B cell (primary cell): ENCODE measurements at regions not wholly inside any gene's neighbourhood (a gene's known extent, or its start where the extent isn't known, plus 50 kb on each side); places are given as distances from the start of the nearest gene placed in this dataset.

Source experiments
- ATAC-seq: fragments of 200-7000 bp; cut with Tn5 transposase; one replicate; pipeline ENCODE4 v1.10.0; 2021; ENCODE audit warnings: low read depth, mild to moderate bottlenecking, moderate number of reproducible peaks, moderate library complexity
- CTCF ChIA-PET: fragments of 350-600 bp; sonication (Branson Sonifier 250); formaldehyde crosslinking; loops from one replicate; lab custom pipeline; 2021; ENCODE audit warnings: antibody characterized with exemption, inconsistent platforms; lab: Charles Lee
- POLR2A ChIA-PET: fragments of 350-600 bp; sonication (Branson Sonifier 250); formaldehyde crosslinking; loops from one replicate; lab custom pipeline; 2021; ENCODE audit warnings: antibody characterized with exemption; lab: Charles Lee
- DNase-seq: peaks from one replicate; pipeline ENCODE4 v3.0.0; 2013
- H2AFZ ChIP-seq: 2 replicates; pipeline ENCODE4 v1.6.1; 2012; ENCODE audit warnings: mild to moderate bottlenecking, low read depth, low read length; ENCODE audit not compliant: insufficient read depth, poor library complexity, severe bottlenecking
- H3K27ac ChIP-seq, 2 donors: 1 replicate in 1 of 2; 2 replicates in 1 of 2; pipeline ENCODE4 v1.5.1; 2012 to 2013; ENCODE audit warnings: low read length in 2 of 2, mild to moderate bottlenecking in 2 of 2, moderate library complexity in 1 of 2
- H3K27me3 ChIP-seq, 4 experiments: fragments of 200-600 bp in 1 of 4; sonication (generic) in 1 of 4; replicated peaks in 1 of 4; 1 replicate in 2 of 4; 2 replicates in 2 of 4; pipeline versions ENCODE4 v1.6.1 to v1.7.0; 2013 to 2016; ENCODE audit warnings: low read length in 3 of 4, mild to moderate bottlenecking in 2 of 4, mixed read lengths in 1 of 4, moderate library complexity in 1 of 4; ENCODE audit not compliant: insufficient read depth in 4 of 4, control insufficient read depth in 3 of 4; ENCODE audit errors: control extremely low read depth in 1 of 4
- H3K36me3 ChIP-seq, 2 experiments: replicated peaks in 1 of 2; 1 replicate in 1 of 2; 2 replicates in 1 of 2; pipeline versions ENCODE4 v1.6.1 to v1.7.1; 2013; ENCODE audit warnings: low read length in 1 of 2; ENCODE audit not compliant: insufficient read depth in 2 of 2, control insufficient read depth in 1 of 2; ENCODE audit errors: control extremely low read depth in 1 of 2, extremely low read depth in 1 of 2
- H3K4me1 ChIP-seq, 2 donors: fragments of 200-600 bp in 1 of 2; sonication (generic) in 1 of 2; 1 replicate in 1 of 2; 2 replicates in 1 of 2; pipeline versions ENCODE4 v1.5.1 to v1.6.1; 2013 to 2017; ENCODE audit warnings: low read length in 2 of 2; ENCODE audit not compliant: control insufficient read depth in 2 of 2, insufficient read depth in 2 of 2
- H3K4me2 ChIP-seq: replicated peaks from 2 replicates; pipeline ENCODE3; 2012; ENCODE audit warnings: mild to moderate bottlenecking, low read depth, low read length; ENCODE audit not compliant: poor library complexity, severe bottlenecking
- H3K4me3 ChIP-seq, 5 experiments: fragments of 200-600 bp in 1 of 5; sonication (generic) in 1 of 5; 1 replicate in 3 of 5; 2 replicates in 2 of 5; pipeline versions ENCODE4 v1.5.1 to v1.7.0; 2011 to 2016; ENCODE audit warnings: low read length in 4 of 5, mild to moderate bottlenecking in 4 of 5, low read depth in 2 of 5, control low read depth in 1 of 5, moderate library complexity in 1 of 5; ENCODE audit not compliant: insufficient read depth in 1 of 5; ENCODE audit errors: control extremely low read depth in 1 of 5, extremely low read depth in 1 of 5
- H3K79me2 ChIP-seq: fragments of 200-600 bp; sonication (generic); one replicate; pipeline ENCODE4 v1.6.0; 2016; ENCODE audit warnings: low read length; ENCODE audit not compliant: control insufficient read depth, insufficient read depth
- H3K9ac ChIP-seq: fragments of 200-600 bp; sonication (generic); 2 replicates; pipeline ENCODE4 v1.6.1; 2017; ENCODE audit warnings: mild to moderate bottlenecking, low read length, moderate library complexity
- H3K9me3 ChIP-seq, 3 donors: one replicate each; pipeline versions ENCODE4 v1.6.1 to v1.7.1; 2013; ENCODE audit warnings: low read length in 2 of 3; ENCODE audit not compliant: control insufficient read depth in 2 of 3, insufficient read depth in 1 of 3; ENCODE audit errors: control extremely low read depth in 1 of 3
- H4K20me1 ChIP-seq: 2 replicates; pipeline ENCODE4 v1.6.0; 2012; ENCODE audit warnings: mild to moderate bottlenecking, low read length; ENCODE audit not compliant: insufficient read depth, control insufficient read depth, poor library complexity, severe bottlenecking
- H3K27ac Mint-ChIP-seq: one replicate; pipeline ENCODE4 v1.8.0; 2021; ENCODE audit warnings: mixed read lengths
- H3K27me3 Mint-ChIP-seq: one replicate; pipeline ENCODE4 v1.8.0; 2021; ENCODE audit warnings: mixed read lengths
- H3K4me1 Mint-ChIP-seq: one replicate; pipeline ENCODE4 v1.8.0; 2021; ENCODE audit warnings: mixed read lengths
- H3K4me3 Mint-ChIP-seq: one replicate; pipeline ENCODE4 v1.8.0; 2021; ENCODE audit warnings: mixed read lengths
- H3K9me3 Mint-ChIP-seq: one replicate; pipeline ENCODE4 v1.8.0; 2022; ENCODE audit warnings: mixed read lengths; ENCODE audit not compliant: insufficient read depth
- CTCF ChIP-seq: fragments of 200-600 bp; IDR thresholded peaks from one replicate; pipeline ENCODE4 v1.8.0; 2022; ENCODE audit warnings: antibody characterized with exemption, mild to moderate bottlenecking
- EZH2 ChIP-seq: IDR thresholded peaks from 2 replicates; pipeline ENCODE4 v1.6.1; 2012; ENCODE audit warnings: borderline replicate concordance, low read depth, mild to moderate bottlenecking, moderate library complexity, low read length; ENCODE audit not compliant: insufficient read depth, poor library complexity, severe bottlenecking
- WGBS: methylation state at CpG from one replicate; pipeline ENCODE4 v1.1.5; 2013; ENCODE audit warnings: missing lambda C conversion rate; ENCODE audit not compliant: insufficient coverage; 5-methylcytosine and 5-hydroxymethylcytosine counted together
- intact Hi-C: fragments of 100-400 bp; cut with micrococcal nuclease; formaldehyde crosslinking; loops from one replicate; pipeline ENCODE4 v1.10.0; 2022

DNA sequence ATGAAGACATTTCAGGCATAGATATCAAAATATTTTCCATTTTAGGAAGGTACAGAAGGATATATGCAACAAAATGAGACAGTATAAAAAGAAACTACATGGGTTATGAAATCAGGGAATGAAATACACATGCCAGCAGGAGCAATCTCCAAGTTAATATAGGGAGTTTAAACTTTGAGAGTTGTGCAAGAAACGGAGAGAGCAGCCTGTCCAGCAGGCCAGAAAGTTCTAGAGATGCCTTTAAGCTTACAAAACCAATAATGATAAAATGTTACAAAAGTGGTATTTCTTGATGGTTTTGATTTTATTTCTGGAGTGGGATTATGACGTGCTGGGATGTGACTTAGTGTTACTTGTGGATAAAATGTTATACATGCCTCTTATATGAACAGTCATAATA is 2047.9 kb downstream of the ARAP2 start:
- no peak overlapping the region for H2AFZ ChIP-seq
- no peak overlapping the region for H3K4me2 ChIP-seq
- H3K27ac ChIP-seq, result no peak overlapping the region
- no peak overlapping the region for H3K4me3 Mint-ChIP-seq
- H3K27ac Mint-ChIP-seq, result no peak overlapping the region
- peaks cover 2% of the 10 kb centered on the region for H3K9me3 Mint-ChIP-seq
- no CpG with 5 or more reads among the region's 2 CpGs for WGBS
- POLR2A ChIA-PET, result no interaction called here
- H3K27me3 ChIP-seq, result no peaks in the 10 kb centered on the region
- DNase-seq, result no peak
- H3K9me3 ChIP-seq, result peaks cover 0 to 1% (median 0%) of the 10 kb centered on the region in 3 donors
- no peaks in the 10 kb centered on the region for H3K4me1 Mint-ChIP-seq
- CTCF ChIA-PET, result no interaction called here
- intact Hi-C loops, result no loop called here
- no peak overlapping the region for H3K4me3 ChIP-seq
- ATAC-seq, result no peak
- TF ChIP-seq CTCF (no peak), EZH2 (no peak)
- no peaks in the 10 kb centered on the region for H4K20me1 ChIP-seq
- no peak overlapping the region for H3K9ac ChIP-seq
- no peaks in the 10 kb centered on the region for H3K79me2 ChIP-seq
- H3K27me3 Mint-ChIP-seq, result no peaks in the 10 kb centered on the region
- H3K4me1 ChIP-seq, result no peaks in the 10 kb centered on the region
- H3K36me3 ChIP-seq, result no peaks in the 10 kb centered on the region

GRCh38 chr4:34198966-34199365 is 2045.3 kb downstream of the ARAP2 start:
- no peaks in the 10 kb centered on the region for H3K27me3 Mint-ChIP-seq
- Histone ChIP-seq H4K20me1 (no peaks in the 10 kb centered on the region), H3K9ac (no peak overlapping the region), H3K27me3 (no peaks in the 10 kb centered on the region), H3K4me3 (no peak overlapping the region), H2AFZ (no peak overlapping the region), H3K9me3 (peaks cover 0 to 1% (median 0%) of the 10 kb centered on the region in 3 donors), H3K27ac (no peak overlapping the region), H3K36me3 (no peaks in the 10 kb centered on the region), H3K4me1 (no peaks in the 10 kb centered on the region), H3K4me2 (no peak overlapping the region), H3K79me2 (no peaks in the 10 kb centered on the region)
- intact Hi-C loops, result no loop called here
- DNase-seq (no peak), ATAC-seq (no peak)
- ChIA-PET CTCF (no interaction called here), POLR2A (no interaction called here)
- no CpG with 5 or more reads among the region's 1 CpG for WGBS
- H3K4me3 Mint-ChIP-seq, result no peak overlapping the region
- no peak overlapping the region for H3K27ac Mint-ChIP-seq
- TF ChIP-seq CTCF (no peak), EZH2 (no peak)
- H3K9me3 Mint-ChIP-seq, result peaks cover 2% of the 10 kb centered on the region
- H3K4me1 Mint-ChIP-seq, result no peaks in the 10 kb centered on the region
